ENCODE measurements at regions not wholly inside any gene's neighbourhood (a gene's known extent, or its start where the extent isn't known, plus 50 kb on each side); places are given as distances from the start of the nearest gene placed in this dataset.

DNA sequence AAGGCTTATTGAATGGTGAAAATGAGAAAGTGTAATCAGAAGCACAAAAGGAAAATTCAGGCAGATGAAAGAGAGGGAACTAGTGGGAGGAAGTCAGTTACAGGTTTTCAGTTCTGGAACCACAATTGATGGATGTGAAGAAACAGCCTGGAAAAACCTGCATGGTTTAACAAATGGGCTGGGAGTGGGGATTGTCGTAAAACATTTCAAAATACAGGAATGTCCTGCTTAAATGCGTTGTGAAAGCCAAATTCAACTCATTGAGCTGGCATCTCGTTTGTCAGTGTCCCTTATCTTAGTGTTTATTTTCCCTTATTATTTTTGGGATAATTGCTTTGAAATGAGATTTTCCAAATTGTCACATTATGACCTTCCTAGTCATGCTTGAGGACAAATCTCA lies 106.5 kb upstream of the RFC3 start:
- no peak overlapping the region for H2AFZ ChIP-seq (ENCODE audit: low read depth, low read length)
- peaks cover 3% of the 10 kb centered on the region for H3K27me3 Mint-ChIP-seq (ENCODE audit: low read depth, unreplicated experiment)
- no peak overlapping the region for H3K9ac ChIP-seq (ENCODE audit: low read length)
- peaks cover 6% of the 10 kb centered on the region for H3K9me3 Mint-ChIP-seq (ENCODE audit: unreplicated experiment)
- H3K36me3 ChIP-seq (ENCODE audit: insufficient read depth, low read length), result no peaks in the 10 kb centered on the region
- TF ChIP-seq EZH2 (IDR thresholded peaks at IDR 0.05; ENCODE audit: insufficient read depth, low read length) (no peak), CTCF (IDR thresholded peaks at IDR 0.05; ENCODE audit: insufficient read depth, low read depth, low read length) (no peak)
- H3K27ac Mint-ChIP-seq (ENCODE audit: unreplicated experiment), result no peak overlapping the region
- H3K36me3 Mint-ChIP-seq (ENCODE audit: low read depth, unreplicated experiment), result no peaks in the 10 kb centered on the region
- H3K79me2 ChIP-seq (ENCODE audit: insufficient read depth, low read length), result no peaks in the 10 kb centered on the region
- H3K27me3 ChIP-seq (ENCODE audit: insufficient read depth, low read length), result no peaks in the 10 kb centered on the region
- H3K9me3 ChIP-seq (ENCODE audit: insufficient read depth, low read depth, low read length), result no peaks in the 10 kb centered on the region
- H4K20me1 ChIP-seq (ENCODE audit: insufficient read depth, low read length), result no peaks in the 10 kb centered on the region
- H3K4me2 ChIP-seq (ENCODE audit: low read length), result no peak overlapping the region
- no peak overlapping the region for H3K4me3 ChIP-seq (ENCODE audit: insufficient read depth, low read depth, low read length)
- H3K27ac ChIP-seq (ENCODE audit: low read depth, low read length), result no peak overlapping the region
- H3K4me3 Mint-ChIP-seq (ENCODE audit: unreplicated experiment), result no peak overlapping the region
- FAIRE-seq, result no peak
- no peaks in the 10 kb centered on the region for H3K4me1 Mint-ChIP-seq (ENCODE audit: low read depth, unreplicated experiment)
- no peaks in the 10 kb centered on the region for H3K4me1 ChIP-seq (ENCODE audit: insufficient read depth, low read length)
- DNase-seq (ENCODE audit: low read depth), result peak; percentile 25

GRCh38 chr13:33717775-33718174 lies 100.2 kb upstream of the RFC3 start:
- Histone ChIP-seq H3K79me2 (ENCODE audit: insufficient read depth, low read length) (no peaks in the 10 kb centered on the region), H3K9me3 (ENCODE audit: insufficient read depth, low read depth, low read length) (no peaks in the 10 kb centered on the region), H3K4me1 (ENCODE audit: insufficient read depth, low read length) (peaks cover 5% of the 10 kb centered on the region), H4K20me1 (ENCODE audit: insufficient read depth, low read length) (no peaks in the 10 kb centered on the region), H3K27ac (ENCODE audit: low read depth, low read length) (no peak overlapping the region), H3K36me3 (ENCODE audit: insufficient read depth, low read length) (no peaks in the 10 kb centered on the region), H3K4me2 (ENCODE audit: low read length) (no peak overlapping the region), H2AFZ (ENCODE audit: low read depth, low read length) (no peak overlapping the region), H3K9ac (ENCODE audit: low read length) (no peak overlapping the region), H3K27me3 (ENCODE audit: insufficient read depth, low read length) (no peaks in the 10 kb centered on the region), H3K4me3 (ENCODE audit: insufficient read depth, low read depth, low read length) (no peak overlapping the region)
- Mint-ChIP-seq H3K27me3 (ENCODE audit: low read depth, unreplicated experiment) (peaks cover 3% of the 10 kb centered on the region), H3K27ac (ENCODE audit: unreplicated experiment) (no peak overlapping the region), H3K4me3 (ENCODE audit: unreplicated experiment) (no peak overlapping the region), H3K9me3 (ENCODE audit: unreplicated experiment) (peaks cover 6% of the 10 kb centered on the region), H3K36me3 (ENCODE audit: low read depth, unreplicated experiment) (no peaks in the 10 kb centered on the region), H3K4me1 (ENCODE audit: low read depth, unreplicated experiment) (peaks cover 14% of the 10 kb centered on the region)
- TF ChIP-seq EZH2 (IDR thresholded peaks at IDR 0.05; ENCODE audit: insufficient read depth, low read length) (no peak), CTCF (IDR thresholded peaks at IDR 0.05; ENCODE audit: insufficient read depth, low read depth, low read length) (no peak)
- DNase-seq (ENCODE audit: low read depth), result no peak
- no peak for FAIRE-seq

- Histone ChIP-seq H2AFZ (ENCODE audit: low read depth, low read length) (peak overlapping the region; percentile 4), H3K4me3 (ENCODE audit: insufficient read depth, low read depth, low read length) (no peak overlapping the region), H3K79me2 (ENCODE audit: insufficient read depth, low read length) (no peaks in the 10 kb centered on the region), H3K4me2 (ENCODE audit: low read length) (peak overlapping the region; percentile 22), H3K27ac (ENCODE audit: low read depth, low read length) (peak overlapping the region; percentile 38), H4K20me1 (ENCODE audit: insufficient read depth, low read length) (no peaks in the 10 kb centered on the region), H3K4me1 (ENCODE audit: insufficient read depth, low read length) (peaks cover 5% of the 10 kb centered on the region), H3K9me3 (ENCODE audit: insufficient read depth, low read depth, low read length) (no peaks in the 10 kb centered on the region), H3K27me3 (ENCODE audit: insufficient read depth, low read length) (no peaks in the 10 kb centered on the region), H3K36me3 (ENCODE audit: insufficient read depth, low read length) (no peaks in the 10 kb centered on the region), H3K9ac (ENCODE audit: low read length) (no peak overlapping the region)
- TF ChIP-seq EZH2 (IDR thresholded peaks at IDR 0.05; ENCODE audit: insufficient read depth, low read length), result no peak
- TF ChIP-seq CTCF (IDR thresholded peaks at IDR 0.05; ENCODE audit: insufficient read depth, low read depth, low read length), result no peak
- no peak overlapping the region for H3K27ac Mint-ChIP-seq (ENCODE audit: unreplicated experiment)
- peaks cover 22% of the 10 kb centered on the region for H3K4me1 Mint-ChIP-seq (ENCODE audit: low read depth, unreplicated experiment)
- H3K27me3 Mint-ChIP-seq (ENCODE audit: low read depth, unreplicated experiment), result no peaks in the 10 kb centered on the region
- FAIRE-seq (no peak), DNase-seq (ENCODE audit: low read depth) (peak; percentile 71)
- H3K9me3 Mint-ChIP-seq (ENCODE audit: unreplicated experiment), result peaks cover 4% of the 10 kb centered on the region
- H3K4me3 Mint-ChIP-seq (ENCODE audit: unreplicated experiment), result no peak overlapping the region
- H3K36me3 Mint-ChIP-seq (ENCODE audit: low read depth, unreplicated experiment), result no peaks in the 10 kb centered on the region
Measured at GRCh38 chr13:33721724-33722123, 96.2 kb upstream of the RFC3 start.
